ENCODE measurements at regions not wholly inside any gene's neighbourhood (a gene's known extent, or its start where the extent isn't known, plus 50 kb on each side); places are given as distances from the start of the nearest gene placed in this dataset.
A peak's percentile ranks its signal among the peaks of the same experiment; 100 is the strongest.
"Not testable (repeated sequence)": the region's sequence is repeated elsewhere in the genome, so short reads cannot be mapped to it uniquely, and the experiment has no call there.

- DNase-seq (ENCODE audit: low read depth), result peak; percentile 36
- no peak overlapping the region for H3K4me3 ChIP-seq (ENCODE audit: low read depth, low read length)
- no peak for TF ChIP-seq CTCF (conservative IDR thresholded peaks at IDR 0.05; ENCODE audit: low read depth, low read length)
Measured at GRCh38 chr9:18317896-18318295, 156.1 kb upstream of the ADAMTSL1 start.

GRCh38 chr9:18319918-18320445, 154.0 kb upstream of the ADAMTSL1 start:
- H3K4me3 ChIP-seq (ENCODE audit: low read depth, low read length), result no peak overlapping the region
- TF ChIP-seq CTCF (conservative IDR thresholded peaks at IDR 0.05; ENCODE audit: low read depth, low read length), result peak; percentile 47
- DNase-seq (ENCODE audit: low read depth), result peak; percentile 46

- no peak overlapping the region for H3K4me3 ChIP-seq (ENCODE audit: low read depth, low read length)
- no peak for DNase-seq (ENCODE audit: low read depth)
- no peak for TF ChIP-seq CTCF (conservative IDR thresholded peaks at IDR 0.05; ENCODE audit: low read depth, low read length)
Measured at GRCh38 chr9:18324928-18325745, 148.8 kb upstream of the ADAMTSL1 start.

GRCh38 chr9:18325746-18326011, 148.3 kb upstream of the ADAMTSL1 start:
- not testable (repeated sequence) for H3K4me3 ChIP-seq (ENCODE audit: low read depth, low read length); DNase-seq (ENCODE audit: low read depth)

- no peak overlapping the region for H3K4me3 ChIP-seq (ENCODE audit: low read depth, low read length)
- no peak for TF ChIP-seq CTCF (conservative IDR thresholded peaks at IDR 0.05; ENCODE audit: low read depth, low read length)
- DNase-seq (ENCODE audit: low read depth), result no peak
Measured at GRCh38 chr9:18327121-18327520, 146.8 kb upstream of the ADAMTSL1 start.

GRCh38 chr9:18330401-18331309, 143.3 kb upstream of the ADAMTSL1 start:
- no peak overlapping the region for H3K4me3 ChIP-seq (ENCODE audit: low read depth, low read length)
- no peak for TF ChIP-seq CTCF (conservative IDR thresholded peaks at IDR 0.05; ENCODE audit: low read depth, low read length)
- no peak for DNase-seq (ENCODE audit: low read depth)

GRCh38 chr9:18331310-18331684, 142.7 kb upstream of the ADAMTSL1 start:
- TF ChIP-seq CTCF (conservative IDR thresholded peaks at IDR 0.05; ENCODE audit: low read depth, low read length), result no peak
- no peak for DNase-seq (ENCODE audit: low read depth)
- no peak overlapping the region for H3K4me3 ChIP-seq (ENCODE audit: low read depth, low read length)

Data from choroid plexus epithelial cell (primary cell).